ENCODE measurements at regions not wholly inside any gene's neighbourhood (a gene's known extent, or its start where the extent isn't known, plus 50 kb on each side); places are given as distances from the start of the nearest gene placed in this dataset.

GRCh38 chr5:2289380-2289779 is 406.7 kb upstream of the IRX4 start:
- H3K27ac Mint-ChIP-seq (ENCODE audit: unreplicated experiment): no peak overlapping the region
- no peaks in the 10 kb centered on the region for H3K27me3 Mint-ChIP-seq (ENCODE audit: unreplicated experiment)
- peaks cover 21% of the 10 kb centered on the region for H3K9me3 Mint-ChIP-seq (ENCODE audit: unreplicated experiment)
- no peaks in the 10 kb centered on the region for H3K36me3 Mint-ChIP-seq (ENCODE audit: unreplicated experiment)
- TF ChIP-seq, protein P1, sequence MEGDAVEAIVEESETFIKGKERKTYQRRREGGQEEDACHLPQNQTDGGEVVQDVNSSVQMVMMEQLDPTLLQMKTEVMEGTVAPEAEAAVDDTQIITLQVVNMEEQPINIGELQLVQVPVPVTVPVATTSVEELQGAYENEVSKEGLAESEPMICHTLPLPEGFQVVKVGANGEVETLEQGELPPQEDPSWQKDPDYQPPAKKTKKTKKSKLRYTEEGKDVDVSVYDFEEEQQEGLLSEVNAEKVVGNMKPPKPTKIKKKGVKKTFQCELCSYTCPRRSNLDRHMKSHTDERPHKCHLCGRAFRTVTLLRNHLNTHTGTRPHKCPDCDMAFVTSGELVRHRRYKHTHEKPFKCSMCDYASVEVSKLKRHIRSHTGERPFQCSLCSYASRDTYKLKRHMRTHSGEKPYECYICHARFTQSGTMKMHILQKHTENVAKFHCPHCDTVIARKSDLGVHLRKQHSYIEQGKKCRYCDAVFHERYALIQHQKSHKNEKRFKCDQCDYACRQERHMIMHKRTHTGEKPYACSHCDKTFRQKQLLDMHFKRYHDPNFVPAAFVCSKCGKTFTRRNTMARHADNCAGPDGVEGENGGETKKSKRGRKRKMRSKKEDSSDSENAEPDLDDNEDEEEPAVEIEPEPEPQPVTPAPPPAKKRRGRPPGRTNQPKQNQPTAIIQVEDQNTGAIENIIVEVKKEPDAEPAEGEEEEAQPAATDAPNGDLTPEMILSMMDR (IDR thresholded peaks at IDR 0.05): no peak
- no peak overlapping the region for H3K4me3 Mint-ChIP-seq (ENCODE audit: unreplicated experiment)
- no peaks in the 10 kb centered on the region for H3K4me1 Mint-ChIP-seq (ENCODE audit: unreplicated experiment)
- DNase-seq (ENCODE audit: extremely low spot score, unreplicated experiment): no peak

GRCh38 chr5:2288968-2289367 is 406.2 kb upstream of the IRX4 start:
- TF ChIP-seq, protein P1 (IDR thresholded peaks at IDR 0.05): no peak
- no peaks in the 10 kb centered on the region for H3K36me3 Mint-ChIP-seq (ENCODE audit: unreplicated experiment)
- no peaks in the 10 kb centered on the region for H3K4me1 Mint-ChIP-seq (ENCODE audit: unreplicated experiment)
- no peak overlapping the region for H3K27ac Mint-ChIP-seq (ENCODE audit: unreplicated experiment)
- DNase-seq (ENCODE audit: extremely low spot score, unreplicated experiment): no peak
- H3K27me3 Mint-ChIP-seq (ENCODE audit: unreplicated experiment): no peaks in the 10 kb centered on the region
- peaks cover 21% of the 10 kb centered on the region for H3K9me3 Mint-ChIP-seq (ENCODE audit: unreplicated experiment)
- H3K4me3 Mint-ChIP-seq (ENCODE audit: unreplicated experiment): no peak overlapping the region

DNA sequence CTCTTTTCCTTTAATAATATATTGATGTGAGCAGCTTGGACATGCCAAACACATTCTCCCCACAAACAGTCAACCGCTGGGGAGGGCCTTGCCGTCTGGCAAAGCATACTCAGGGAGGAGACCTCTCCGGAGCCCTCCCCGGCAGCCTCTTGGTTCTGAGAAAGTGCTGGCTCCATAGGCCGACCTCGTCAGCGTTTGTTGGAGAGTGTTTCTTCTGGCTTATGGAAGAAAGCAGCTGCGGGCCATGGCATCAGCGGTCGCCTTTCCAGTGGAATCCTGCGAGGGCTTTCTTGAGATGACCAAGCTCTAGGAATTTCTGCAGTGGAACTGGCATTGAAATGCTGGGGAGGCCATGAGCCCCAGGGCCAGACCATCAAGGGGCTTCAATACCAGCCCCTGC is 405.7 kb upstream of the IRX4 start:
- Mint-ChIP-seq H3K27ac (ENCODE audit: unreplicated experiment) (no peak overlapping the region), H3K4me3 (ENCODE audit: unreplicated experiment) (no peak overlapping the region), H3K9me3 (ENCODE audit: unreplicated experiment) (peaks cover 21% of the 10 kb centered on the region), H3K4me1 (ENCODE audit: unreplicated experiment) (no peaks in the 10 kb centered on the region), H3K27me3 (ENCODE audit: unreplicated experiment) (no peaks in the 10 kb centered on the region), H3K36me3 (ENCODE audit: unreplicated experiment) (no peaks in the 10 kb centered on the region)
- TF ChIP-seq, protein P1 (IDR thresholded peaks at IDR 0.05): no peak
- DNase-seq (ENCODE audit: extremely low spot score, unreplicated experiment): no peak

DNA sequence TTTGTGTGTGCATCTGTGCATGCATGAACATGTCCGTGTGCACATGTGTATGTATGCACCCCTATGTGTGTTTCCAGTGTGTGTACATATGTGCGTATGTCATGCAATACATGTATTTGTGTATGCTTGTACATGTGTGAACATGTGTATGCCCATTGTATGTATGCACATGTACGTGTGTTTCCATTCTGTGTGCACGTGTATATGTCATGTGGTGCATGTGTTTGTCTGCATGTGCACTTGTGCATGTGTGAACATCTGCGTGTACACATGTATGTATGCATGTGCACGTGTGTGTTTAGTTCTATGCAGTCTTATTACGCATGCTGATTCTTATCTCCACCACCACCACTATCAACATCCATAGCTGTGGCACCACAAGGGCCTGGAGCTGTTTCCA is 403.5 kb upstream of the IRX4 start:
- H3K4me1 Mint-ChIP-seq (ENCODE audit: unreplicated experiment): no peaks in the 10 kb centered on the region
- H3K27ac Mint-ChIP-seq (ENCODE audit: unreplicated experiment): no peak overlapping the region
- peaks cover 24% of the 10 kb centered on the region for H3K9me3 Mint-ChIP-seq (ENCODE audit: unreplicated experiment)
- TF ChIP-seq, protein P1 (IDR thresholded peaks at IDR 0.05): no peak
- no peaks in the 10 kb centered on the region for H3K27me3 Mint-ChIP-seq (ENCODE audit: unreplicated experiment)
- no peak overlapping the region for H3K4me3 Mint-ChIP-seq (ENCODE audit: unreplicated experiment)
- DNase-seq (ENCODE audit: extremely low spot score, unreplicated experiment): no peak
- no peaks in the 10 kb centered on the region for H3K36me3 Mint-ChIP-seq (ENCODE audit: unreplicated experiment)

GRCh38 chr5:2284678-2285077 is 402.0 kb upstream of the IRX4 start:
- DNase-seq (ENCODE audit: extremely low spot score, unreplicated experiment): no peak
- Mint-ChIP-seq H3K27ac (ENCODE audit: unreplicated experiment) (no peak overlapping the region), H3K9me3 (ENCODE audit: unreplicated experiment) (peaks cover 30% of the 10 kb centered on the region), H3K4me3 (ENCODE audit: unreplicated experiment) (no peak overlapping the region), H3K36me3 (ENCODE audit: unreplicated experiment) (no peaks in the 10 kb centered on the region), H3K27me3 (ENCODE audit: unreplicated experiment) (no peaks in the 10 kb centered on the region), H3K4me1 (ENCODE audit: unreplicated experiment) (no peaks in the 10 kb centered on the region)
- TF ChIP-seq, protein P1 (IDR thresholded peaks at IDR 0.05): no peak
